ENCODE measurements at regions not wholly inside any gene's neighbourhood (a gene's known extent, or its start where the extent isn't known, plus 50 kb on each side); places are given as distances from the start of the nearest gene placed in this dataset.

GRCh38 chr14:97248973-97249372 is 451.8 kb downstream of the VRK1 start:
- Mint-ChIP-seq H3K36me3 (no peaks in the 10 kb centered on the region), H3K9me3 (peaks cover 3% of the 10 kb centered on the region), H3K4me1 (peaks cover 3% of the 10 kb centered on the region), H3K27me3 (peaks cover 1% of the 10 kb centered on the region), H3K27ac (no peak overlapping the region), H3K4me3 (no peak overlapping the region)
- no peak for DNase-seq (ENCODE audit: low spot score in 2 of 2)
- no peak for ATAC-seq (ENCODE audit: low read depth)

- no peak overlapping the region for H3K4me3 Mint-ChIP-seq
- H3K9me3 Mint-ChIP-seq, result peaks cover 3% of the 10 kb centered on the region
- H3K36me3 Mint-ChIP-seq, result no peaks in the 10 kb centered on the region
- no peak for ATAC-seq (ENCODE audit: low read depth)
- peaks cover 1% of the 10 kb centered on the region for H3K27me3 Mint-ChIP-seq
- peaks cover 4% of the 10 kb centered on the region for H3K4me1 Mint-ChIP-seq
- DNase-seq (ENCODE audit: low spot score in 2 of 2), result no peak
- no peak overlapping the region for H3K27ac Mint-ChIP-seq
Observed at GRCh38 chr14:97250931-97251330, 453.7 kb downstream of the VRK1 start.

DNA sequence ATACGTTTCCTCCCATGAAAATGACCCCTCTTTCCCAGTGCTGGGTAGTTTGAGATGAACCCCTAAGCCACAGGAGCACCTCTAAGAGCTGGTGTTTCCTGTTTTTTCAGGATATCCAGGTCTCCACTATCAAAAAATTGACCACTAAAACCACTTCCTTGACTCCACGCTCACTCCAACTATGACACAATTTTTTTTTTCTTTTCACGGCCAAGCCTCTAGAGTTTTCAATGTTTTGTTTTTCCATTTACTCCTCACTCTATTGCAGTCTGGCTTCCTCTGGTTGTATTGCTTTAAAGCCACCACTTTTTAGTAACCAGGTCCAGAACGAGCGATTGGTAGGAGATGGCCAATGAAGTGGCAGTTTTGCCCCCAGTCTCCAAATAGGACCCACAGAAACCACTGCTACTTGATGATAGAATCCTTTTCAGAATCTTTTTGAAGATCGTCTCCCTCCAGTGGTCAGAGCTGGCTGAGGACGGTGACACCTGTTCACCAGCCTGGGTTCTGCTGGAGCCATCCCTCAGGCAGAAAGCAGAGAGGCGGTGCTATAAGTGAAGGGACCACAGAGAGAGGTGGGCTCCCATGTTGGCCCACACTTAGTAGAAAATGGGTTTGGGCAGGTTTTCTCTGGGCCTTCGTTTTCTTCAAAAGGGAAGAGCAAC is 454.4 kb downstream of the VRK1 start:
- peaks cover 3% of the 10 kb centered on the region for H3K9me3 Mint-ChIP-seq
- no peak overlapping the region for H3K27ac Mint-ChIP-seq
- peaks cover 1% of the 10 kb centered on the region for H3K27me3 Mint-ChIP-seq
- ATAC-seq (ENCODE audit: low read depth) (no peak), DNase-seq (ENCODE audit: low spot score in 2 of 2) (no peak)
- peaks cover 4% of the 10 kb centered on the region for H3K4me1 Mint-ChIP-seq
- H3K4me3 Mint-ChIP-seq, result no peak overlapping the region
- H3K36me3 Mint-ChIP-seq, result no peaks in the 10 kb centered on the region

DNA sequence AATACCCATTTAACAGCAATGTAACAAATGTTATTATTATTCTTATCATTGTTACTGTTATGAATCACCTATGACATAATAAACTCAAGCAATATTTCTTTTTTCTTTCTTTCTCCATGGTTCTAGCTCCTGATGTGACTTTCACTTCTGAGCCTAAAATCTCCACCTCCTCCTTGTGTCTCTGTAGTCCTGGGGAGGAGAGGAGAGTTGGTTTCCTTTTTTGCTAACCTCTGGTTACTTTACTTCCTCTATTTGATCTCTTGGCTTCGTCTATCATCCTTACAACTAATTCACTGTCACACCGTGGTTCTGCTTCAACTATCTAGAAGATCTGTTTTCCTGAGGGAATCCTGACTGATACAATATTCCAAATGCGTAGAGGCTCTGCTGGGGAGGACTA is 456.6 kb downstream of the VRK1 start:
- peaks cover 1% of the 10 kb centered on the region for H3K27me3 Mint-ChIP-seq
- H3K9me3 Mint-ChIP-seq, result peaks cover 3% of the 10 kb centered on the region
- no peak overlapping the region for H3K27ac Mint-ChIP-seq
- H3K36me3 Mint-ChIP-seq, result no peaks in the 10 kb centered on the region
- H3K4me1 Mint-ChIP-seq, result peaks cover 4% of the 10 kb centered on the region
- ATAC-seq (ENCODE audit: low read depth), result no peak
- H3K4me3 Mint-ChIP-seq, result no peak overlapping the region
- DNase-seq (ENCODE audit: low spot score in 2 of 2), result no peak

DNA sequence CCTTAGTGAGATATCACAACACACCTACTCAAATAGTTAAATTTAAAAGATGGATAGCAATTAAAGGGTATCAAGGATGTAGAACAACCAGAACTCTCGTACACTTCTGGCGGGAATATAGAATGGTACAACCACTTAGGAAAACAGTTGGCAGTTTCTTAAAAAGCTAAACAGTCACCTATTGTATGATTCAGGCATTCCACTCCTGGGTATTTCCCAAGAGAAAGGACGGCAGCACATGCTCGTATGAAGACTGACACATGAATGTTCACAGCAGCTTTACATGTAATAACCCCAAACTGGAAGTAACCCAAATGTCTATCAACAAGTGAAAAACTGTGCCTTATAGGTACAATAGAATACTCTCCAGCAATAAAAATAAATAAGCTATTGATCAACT is 465.2 kb downstream of the VRK1 start:
- no peaks in the 10 kb centered on the region for H3K36me3 Mint-ChIP-seq
- H3K9me3 Mint-ChIP-seq, result no peaks in the 10 kb centered on the region
- DNase-seq (ENCODE audit: low spot score in 2 of 2) (no peak), ATAC-seq (ENCODE audit: low read depth) (no peak)
- H3K4me3 Mint-ChIP-seq, result no peak overlapping the region
- no peak overlapping the region for H3K27ac Mint-ChIP-seq
- H3K27me3 Mint-ChIP-seq, result peaks cover 2% of the 10 kb centered on the region
- H3K4me1 Mint-ChIP-seq, result no peaks in the 10 kb centered on the region

GRCh38 chr14:97264516-97265230 is 467.5 kb downstream of the VRK1 start:
- H3K4me1 Mint-ChIP-seq, result no peaks in the 10 kb centered on the region
- H3K27me3 Mint-ChIP-seq, result peaks cover 2% of the 10 kb centered on the region
- no peak overlapping the region for H3K4me3 Mint-ChIP-seq
- no peaks in the 10 kb centered on the region for H3K36me3 Mint-ChIP-seq
- DNase-seq (ENCODE audit: low spot score in 2 of 2) (no peak), ATAC-seq (ENCODE audit: low read depth) (no peak)
- no peaks in the 10 kb centered on the region for H3K9me3 Mint-ChIP-seq
- H3K27ac Mint-ChIP-seq, result no peak overlapping the region

DNA sequence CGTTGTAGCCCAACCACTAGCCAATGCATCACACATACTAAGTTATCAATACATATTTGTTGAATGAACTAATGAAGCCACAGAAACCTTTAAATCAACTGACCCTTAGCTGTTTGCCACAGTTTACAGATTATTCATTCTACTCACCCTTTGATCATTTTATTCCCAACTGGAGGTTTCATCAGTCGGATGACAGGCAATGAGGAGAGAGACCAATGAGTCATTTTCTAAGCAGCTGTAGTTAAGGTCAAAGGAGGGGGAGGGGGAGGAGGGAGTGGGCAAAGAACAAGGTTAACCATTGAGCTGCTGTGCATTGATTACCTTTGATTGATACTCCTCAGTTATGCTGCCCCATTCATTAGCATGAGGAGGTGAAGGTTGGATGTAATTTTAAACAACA is 469.5 kb downstream of the VRK1 start:
- Mint-ChIP-seq H3K9me3 (no peaks in the 10 kb centered on the region), H3K27me3 (peaks cover 4% of the 10 kb centered on the region), H3K4me1 (no peaks in the 10 kb centered on the region), H3K4me3 (no peak overlapping the region), H3K27ac (no peak overlapping the region), H3K36me3 (no peaks in the 10 kb centered on the region)
- DNase-seq (ENCODE audit: low spot score in 2 of 2), result no peak
- ATAC-seq (ENCODE audit: low read depth), result no peak

DNA sequence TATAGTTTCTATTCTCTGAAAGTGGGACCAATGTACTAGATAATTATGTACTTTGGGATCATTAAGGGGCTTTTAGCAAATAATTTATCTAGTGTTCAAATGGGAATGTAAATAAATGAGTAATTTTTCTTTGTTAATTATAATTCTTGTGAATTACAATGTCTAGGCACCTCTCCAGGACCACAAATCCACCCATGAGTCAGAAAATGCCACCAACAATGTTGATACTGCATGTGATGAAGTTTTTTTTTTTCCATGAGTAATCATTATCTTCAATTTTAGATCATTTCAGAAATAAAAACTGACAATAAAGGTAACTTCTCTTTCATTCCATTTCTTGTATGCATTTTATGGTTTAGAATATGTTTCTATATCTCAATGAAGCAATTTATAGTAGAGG is 470.3 kb downstream of the VRK1 start:
- DNase-seq (ENCODE audit: low spot score in 2 of 2) (no peak), ATAC-seq (ENCODE audit: low read depth) (no peak)
- Mint-ChIP-seq H3K27me3 (peaks cover 4% of the 10 kb centered on the region), H3K4me1 (no peaks in the 10 kb centered on the region), H3K4me3 (no peak overlapping the region), H3K36me3 (no peaks in the 10 kb centered on the region), H3K9me3 (no peaks in the 10 kb centered on the region), H3K27ac (no peak overlapping the region)

- H3K36me3 Mint-ChIP-seq, result no peaks in the 10 kb centered on the region
- no peak for ATAC-seq (ENCODE audit: low read depth)
- H3K27me3 Mint-ChIP-seq, result peaks cover 4% of the 10 kb centered on the region
- no peaks in the 10 kb centered on the region for H3K4me1 Mint-ChIP-seq
- H3K27ac Mint-ChIP-seq, result no peak overlapping the region
- no peak overlapping the region for H3K4me3 Mint-ChIP-seq
- no peak for DNase-seq (ENCODE audit: low spot score in 2 of 2)
- no peaks in the 10 kb centered on the region for H3K9me3 Mint-ChIP-seq
Observed at GRCh38 chr14:97268097-97268496, 470.9 kb downstream of the VRK1 start.

DNA sequence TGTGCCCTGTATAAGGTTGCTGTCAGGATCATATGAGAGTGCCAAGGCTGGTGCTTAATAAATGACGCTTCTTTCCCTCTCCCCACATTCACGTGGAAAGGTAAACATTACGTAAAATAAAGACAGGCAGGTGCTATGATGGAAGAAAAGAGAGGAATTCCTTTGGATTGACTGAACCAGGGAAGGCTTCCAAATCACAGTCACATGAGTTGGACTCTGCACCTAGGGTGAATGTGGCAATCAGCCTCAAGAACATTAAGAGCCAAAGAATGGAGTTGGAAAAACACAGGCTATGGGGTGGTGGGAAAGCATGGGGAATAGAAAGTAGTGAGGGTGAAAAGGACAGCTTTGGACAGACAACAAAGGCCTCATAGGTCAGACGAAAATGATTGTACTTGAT is 473.1 kb downstream of the VRK1 start:
- Mint-ChIP-seq H3K27me3 (peaks cover 7% of the 10 kb centered on the region), H3K4me3 (no peak overlapping the region), H3K9me3 (no peaks in the 10 kb centered on the region), H3K27ac (no peak overlapping the region), H3K36me3 (no peaks in the 10 kb centered on the region), H3K4me1 (no peaks in the 10 kb centered on the region)
- no peak for DNase-seq (ENCODE audit: low spot score in 2 of 2)
- ATAC-seq (ENCODE audit: low read depth), result no peak

GRCh38 chr14:97271451-97271960 is 474.3 kb downstream of the VRK1 start:
- Mint-ChIP-seq H3K27ac (no peak overlapping the region), H3K36me3 (no peaks in the 10 kb centered on the region), H3K27me3 (peaks cover 6% of the 10 kb centered on the region)

DNA sequence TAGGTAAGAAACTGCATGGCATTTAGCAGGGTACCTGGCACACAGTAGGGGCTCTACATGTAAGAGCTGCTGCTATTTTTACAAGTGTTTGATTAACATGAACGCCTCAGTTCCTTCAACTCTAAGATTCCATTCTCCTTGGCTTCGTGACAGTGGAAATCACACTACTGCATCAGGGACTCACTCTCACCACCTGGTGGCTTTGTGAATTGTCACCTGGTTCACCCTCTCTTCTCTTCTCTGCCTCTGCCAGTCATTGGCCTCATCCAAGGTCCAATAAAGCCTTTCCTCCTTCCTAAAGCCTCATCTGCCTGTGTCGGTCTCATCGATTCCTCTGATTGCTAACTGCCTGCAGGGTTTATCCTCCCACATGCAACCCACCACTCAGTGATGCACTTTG is 476.4 kb downstream of the VRK1 start:
- DNase-seq (ENCODE audit: low spot score in 2 of 2) (no peak), ATAC-seq (ENCODE audit: low read depth) (no peak)
- no peak overlapping the region for H3K27ac Mint-ChIP-seq
- H3K4me1 Mint-ChIP-seq, result no peaks in the 10 kb centered on the region
- H3K4me3 Mint-ChIP-seq, result no peak overlapping the region
- no peaks in the 10 kb centered on the region for H3K36me3 Mint-ChIP-seq
- no peaks in the 10 kb centered on the region for H3K9me3 Mint-ChIP-seq
- peaks cover 7% of the 10 kb centered on the region for H3K27me3 Mint-ChIP-seq

More at GRCh38 chr14:97271451-97271960, 474.3 kb downstream of the VRK1 start:
- Mint-ChIP-seq H3K4me3 (no peak overlapping the region), H3K4me1 (no peaks in the 10 kb centered on the region), H3K9me3 (no peaks in the 10 kb centered on the region)
- ATAC-seq (ENCODE audit: low read depth) (no peak), DNase-seq (ENCODE audit: low spot score in 2 of 2) (no peak)

DNA sequence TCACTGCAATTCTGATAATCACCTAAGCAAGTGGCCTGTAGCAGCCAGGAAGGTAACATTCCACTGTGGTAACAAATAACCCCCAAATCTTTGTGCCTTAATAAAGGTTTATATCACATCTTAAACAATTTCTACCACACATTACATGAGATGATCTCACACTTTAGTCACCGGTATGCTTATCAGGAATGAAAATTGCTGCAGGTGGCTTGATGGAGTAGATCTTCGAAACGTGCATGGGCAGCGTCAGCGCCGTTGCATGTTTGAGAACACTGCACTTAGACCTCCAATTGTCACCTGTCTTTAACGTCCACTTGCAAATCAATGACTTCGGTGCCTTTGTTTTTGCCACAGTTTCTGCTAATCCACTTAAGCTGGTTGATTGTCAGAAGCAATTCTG is 477.4 kb downstream of the VRK1 start:
- H3K36me3 Mint-ChIP-seq, result no peaks in the 10 kb centered on the region
- H3K4me1 Mint-ChIP-seq, result no peaks in the 10 kb centered on the region
- ATAC-seq (ENCODE audit: low read depth) (no peak), DNase-seq (ENCODE audit: low spot score in 2 of 2) (no peak)
- H3K9me3 Mint-ChIP-seq, result no peaks in the 10 kb centered on the region
- H3K27me3 Mint-ChIP-seq, result peaks cover 7% of the 10 kb centered on the region
- no peak overlapping the region for H3K27ac Mint-ChIP-seq
- no peak overlapping the region for H3K4me3 Mint-ChIP-seq

GRCh38 chr14:97275276-97275675 is 478.1 kb downstream of the VRK1 start:
- no peak for ATAC-seq (ENCODE audit: low read depth)
- Mint-ChIP-seq H3K27ac (no peak overlapping the region), H3K4me1 (no peaks in the 10 kb centered on the region), H3K27me3 (peaks cover 7% of the 10 kb centered on the region), H3K9me3 (no peaks in the 10 kb centered on the region), H3K36me3 (no peaks in the 10 kb centered on the region), H3K4me3 (no peak overlapping the region)
- DNase-seq (ENCODE audit: low spot score in 2 of 2), result no peak

DNA sequence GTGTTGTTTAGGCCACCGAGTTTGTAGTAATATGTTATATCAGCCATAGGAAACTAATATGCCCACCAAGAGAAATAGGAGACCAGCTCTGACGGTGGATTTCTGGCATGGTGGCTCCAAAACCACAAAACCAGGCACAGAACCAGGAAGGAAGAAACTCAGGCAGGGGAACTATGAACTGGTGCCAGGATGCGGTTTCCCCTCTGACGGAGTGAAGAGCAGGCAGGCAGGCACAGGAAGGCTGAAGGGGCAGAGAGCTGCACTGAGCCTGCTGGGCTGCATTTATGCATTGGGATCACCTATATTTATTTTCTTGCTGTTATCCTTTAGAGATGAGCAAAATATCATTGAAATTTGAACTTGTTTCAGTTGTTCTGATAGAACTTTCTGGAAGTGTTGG is 479.4 kb downstream of the VRK1 start:
- peaks cover 5% of the 10 kb centered on the region for H3K27me3 Mint-ChIP-seq
- H3K4me3 Mint-ChIP-seq, result no peak overlapping the region
- DNase-seq (ENCODE audit: low spot score in 2 of 2) (no peak), ATAC-seq (ENCODE audit: low read depth) (no peak)
- H3K4me1 Mint-ChIP-seq, result no peaks in the 10 kb centered on the region
- H3K9me3 Mint-ChIP-seq, result peaks cover 1% of the 10 kb centered on the region
- H3K36me3 Mint-ChIP-seq, result no peaks in the 10 kb centered on the region
- no peak overlapping the region for H3K27ac Mint-ChIP-seq
